ENCODE measurements at regions not wholly inside any gene's neighbourhood (a gene's known extent, or its start where the extent isn't known, plus 50 kb on each side); places are given as distances from the start of the nearest gene placed in this dataset.

DNA sequence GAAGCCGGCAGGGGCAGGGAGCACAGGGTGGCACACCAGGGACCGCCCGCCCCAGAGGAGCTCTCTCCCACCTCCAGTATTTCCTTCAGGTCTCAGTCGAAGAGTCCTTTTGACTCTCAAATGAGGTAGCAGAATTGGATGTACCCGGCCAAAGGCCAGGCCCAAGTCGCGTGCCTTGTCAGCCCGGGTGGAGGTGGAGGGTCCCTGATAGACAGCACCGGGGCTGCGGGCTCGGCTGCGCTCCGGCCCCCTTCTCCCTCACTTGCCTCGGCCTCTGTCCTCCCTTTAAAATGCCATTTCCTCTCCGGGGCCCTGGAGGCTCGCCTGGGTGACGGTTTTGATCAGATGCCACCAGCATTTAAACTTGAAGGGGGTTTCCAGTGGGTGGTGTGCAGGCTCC is 198.9 kb upstream of the SOX11 start:
- TF ChIP-seq, protein P1, sequence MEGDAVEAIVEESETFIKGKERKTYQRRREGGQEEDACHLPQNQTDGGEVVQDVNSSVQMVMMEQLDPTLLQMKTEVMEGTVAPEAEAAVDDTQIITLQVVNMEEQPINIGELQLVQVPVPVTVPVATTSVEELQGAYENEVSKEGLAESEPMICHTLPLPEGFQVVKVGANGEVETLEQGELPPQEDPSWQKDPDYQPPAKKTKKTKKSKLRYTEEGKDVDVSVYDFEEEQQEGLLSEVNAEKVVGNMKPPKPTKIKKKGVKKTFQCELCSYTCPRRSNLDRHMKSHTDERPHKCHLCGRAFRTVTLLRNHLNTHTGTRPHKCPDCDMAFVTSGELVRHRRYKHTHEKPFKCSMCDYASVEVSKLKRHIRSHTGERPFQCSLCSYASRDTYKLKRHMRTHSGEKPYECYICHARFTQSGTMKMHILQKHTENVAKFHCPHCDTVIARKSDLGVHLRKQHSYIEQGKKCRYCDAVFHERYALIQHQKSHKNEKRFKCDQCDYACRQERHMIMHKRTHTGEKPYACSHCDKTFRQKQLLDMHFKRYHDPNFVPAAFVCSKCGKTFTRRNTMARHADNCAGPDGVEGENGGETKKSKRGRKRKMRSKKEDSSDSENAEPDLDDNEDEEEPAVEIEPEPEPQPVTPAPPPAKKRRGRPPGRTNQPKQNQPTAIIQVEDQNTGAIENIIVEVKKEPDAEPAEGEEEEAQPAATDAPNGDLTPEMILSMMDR (conservative IDR thresholded peaks at IDR 0.05; ENCODE audit: low read length), result no peak
- no peak for TF ChIP-seq EZH2phosphoT487 (IDR thresholded peaks at IDR 0.05; ENCODE audit: borderline replicate concordance)
